ENCODE measurements at regions not wholly inside any gene's neighbourhood (a gene's known extent, or its start where the extent isn't known, plus 50 kb on each side); places are given as distances from the start of the nearest gene placed in this dataset.
"Not testable (repeated sequence)": the region's sequence is repeated elsewhere in the genome, so short reads cannot be mapped to it uniquely, and the experiment has no call there.

DNA sequence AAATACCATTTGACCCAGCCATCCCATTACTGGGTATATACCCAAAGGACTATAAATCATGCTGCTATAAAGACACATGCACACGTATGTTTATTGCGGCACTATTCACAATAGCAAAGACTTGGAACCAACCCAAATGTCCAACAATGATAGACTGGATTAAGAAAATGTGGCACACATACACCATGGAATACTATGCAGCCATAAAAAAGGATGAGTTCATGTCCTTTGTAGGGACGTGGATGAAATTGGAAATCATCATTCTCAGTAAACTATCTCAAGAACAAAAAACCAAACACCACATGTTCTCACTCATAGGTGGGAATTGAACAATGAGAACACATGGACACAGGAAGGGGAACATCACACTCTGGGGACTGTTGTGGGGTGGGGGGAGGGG, 142.1 kb upstream of the BEND6 start:
- not testable (repeated sequence) for H3K4me3 Mint-ChIP-seq; H3K27me3 Mint-ChIP-seq; H3K4me1 Mint-ChIP-seq (ENCODE audit: low read depth); H3K9me3 Mint-ChIP-seq (ENCODE audit: low read depth); H3K36me3 Mint-ChIP-seq; H3K27ac Mint-ChIP-seq

DNA sequence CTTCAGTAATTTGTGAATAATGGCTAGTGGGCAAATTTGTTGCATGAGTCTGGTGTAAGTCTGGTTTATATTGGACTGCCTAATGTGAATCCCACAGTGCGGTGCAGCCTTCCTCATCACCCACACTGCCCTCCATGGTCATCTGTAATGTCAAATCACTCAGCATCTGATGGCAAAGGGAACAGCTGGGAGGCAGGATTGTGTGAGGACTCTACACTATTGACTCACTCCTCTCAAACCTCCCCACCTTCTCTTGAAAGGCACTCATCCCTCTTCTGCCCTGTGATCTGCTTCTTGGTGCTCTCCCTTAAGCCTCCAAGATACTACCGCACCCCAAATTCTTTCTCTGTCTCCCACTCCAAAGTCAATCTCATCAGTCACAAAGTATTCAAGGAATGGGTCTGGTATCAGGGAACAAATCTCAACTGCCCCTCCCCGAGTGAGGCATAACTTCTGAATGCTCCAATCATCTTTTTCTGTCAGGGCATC, 146.0 kb upstream of the BEND6 start:
- H3K4me3 Mint-ChIP-seq: no peak overlapping the region
- H3K4me1 Mint-ChIP-seq (ENCODE audit: low read depth): no peaks in the 10 kb centered on the region

DNA sequence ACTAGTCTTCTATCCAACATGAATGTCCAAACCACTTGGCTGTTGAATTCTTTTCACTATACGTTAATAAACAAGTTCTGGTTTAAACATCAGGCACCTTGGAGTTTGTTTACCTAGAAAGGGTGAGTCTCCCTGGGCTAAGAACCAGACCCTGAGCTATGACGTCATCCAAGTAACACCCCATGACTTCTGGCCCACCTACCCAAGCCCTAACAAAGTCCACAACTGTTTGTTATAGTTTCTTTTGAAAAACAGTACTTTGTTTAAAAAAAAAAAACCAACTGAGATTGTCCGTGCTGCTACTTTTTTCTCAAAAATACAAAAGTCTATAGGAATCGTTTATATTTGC, 146.9 kb upstream of the BEND6 start:
- H3K27ac Mint-ChIP-seq: no peak overlapping the region
- no peak overlapping the region for H3K4me3 Mint-ChIP-seq
- no peaks in the 10 kb centered on the region for H3K36me3 Mint-ChIP-seq
- H3K27me3 Mint-ChIP-seq: peaks cover 6% of the 10 kb centered on the region
- H3K4me1 Mint-ChIP-seq (ENCODE audit: low read depth): no peaks in the 10 kb centered on the region
- H3K9me3 Mint-ChIP-seq (ENCODE audit: low read depth): no peaks in the 10 kb centered on the region

More for the DNA sequence above, 146.0 kb upstream of the BEND6 start:
- H3K27ac Mint-ChIP-seq: no peak overlapping the region
- no peaks in the 10 kb centered on the region for H3K9me3 Mint-ChIP-seq (ENCODE audit: low read depth)
- peaks cover 6% of the 10 kb centered on the region for H3K27me3 Mint-ChIP-seq
- no peaks in the 10 kb centered on the region for H3K36me3 Mint-ChIP-seq

DNA sequence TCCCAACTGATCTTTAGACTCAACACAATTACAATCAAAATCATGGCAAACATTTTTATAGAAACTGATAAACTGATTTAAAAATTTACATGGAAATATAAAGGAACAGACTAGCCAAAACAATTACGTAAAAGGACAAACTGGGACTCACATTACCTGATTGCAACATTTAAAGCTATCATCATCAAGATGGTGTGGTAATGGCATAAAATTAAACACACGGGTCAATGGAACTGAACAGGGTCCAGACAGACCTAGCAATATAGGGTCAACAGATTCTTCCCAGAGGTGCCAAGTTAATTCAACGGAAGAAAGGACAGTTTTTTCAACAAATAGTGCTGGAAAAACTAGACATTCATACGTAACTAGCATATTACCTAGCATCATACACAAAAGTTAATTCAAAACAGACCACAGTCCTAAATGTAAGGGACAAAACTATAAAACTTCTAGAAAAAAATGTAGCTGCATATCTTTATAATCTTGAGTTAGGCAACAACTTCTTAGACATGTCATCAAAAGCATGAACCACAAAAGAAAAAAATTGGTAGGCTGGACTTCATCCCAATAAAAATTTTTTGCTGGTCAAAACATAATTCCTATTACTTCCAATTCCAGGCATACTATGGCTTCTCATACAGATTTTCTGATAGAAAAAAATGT, 147.4 kb upstream of the BEND6 start:
- H3K36me3 Mint-ChIP-seq: no peaks in the 10 kb centered on the region
- no peaks in the 10 kb centered on the region for H3K4me1 Mint-ChIP-seq (ENCODE audit: low read depth)
- no peaks in the 10 kb centered on the region for H3K9me3 Mint-ChIP-seq (ENCODE audit: low read depth)
- H3K27ac Mint-ChIP-seq: no peak overlapping the region
- no peak overlapping the region for H3K4me3 Mint-ChIP-seq
- peaks cover 5% of the 10 kb centered on the region for H3K27me3 Mint-ChIP-seq

DNA sequence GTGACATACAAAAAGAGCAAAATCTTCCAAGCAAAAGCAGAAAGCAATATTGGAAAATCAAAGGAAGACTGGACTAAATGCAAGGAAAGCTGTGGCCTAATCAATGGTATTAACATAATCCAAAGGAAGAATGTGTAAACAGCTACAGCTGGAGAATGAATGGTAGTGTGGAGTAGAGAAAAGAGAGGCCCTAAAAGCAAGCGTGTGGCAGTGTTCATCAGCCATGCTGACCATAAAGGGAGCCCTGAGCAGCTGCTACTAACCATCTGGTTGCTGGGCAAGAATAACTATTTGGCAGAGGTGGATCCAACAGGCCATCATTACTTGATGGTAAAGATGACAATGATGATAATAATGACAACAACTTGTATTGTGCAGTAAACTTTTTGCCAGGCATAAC, 148.5 kb upstream of the BEND6 start:
- peaks cover 5% of the 10 kb centered on the region for H3K27me3 Mint-ChIP-seq
- H3K27ac Mint-ChIP-seq: no peak overlapping the region
- H3K36me3 Mint-ChIP-seq: no peaks in the 10 kb centered on the region
- no peak overlapping the region for H3K4me3 Mint-ChIP-seq
- no peaks in the 10 kb centered on the region for H3K9me3 Mint-ChIP-seq (ENCODE audit: low read depth)
- H3K4me1 Mint-ChIP-seq (ENCODE audit: low read depth): no peaks in the 10 kb centered on the region

DNA sequence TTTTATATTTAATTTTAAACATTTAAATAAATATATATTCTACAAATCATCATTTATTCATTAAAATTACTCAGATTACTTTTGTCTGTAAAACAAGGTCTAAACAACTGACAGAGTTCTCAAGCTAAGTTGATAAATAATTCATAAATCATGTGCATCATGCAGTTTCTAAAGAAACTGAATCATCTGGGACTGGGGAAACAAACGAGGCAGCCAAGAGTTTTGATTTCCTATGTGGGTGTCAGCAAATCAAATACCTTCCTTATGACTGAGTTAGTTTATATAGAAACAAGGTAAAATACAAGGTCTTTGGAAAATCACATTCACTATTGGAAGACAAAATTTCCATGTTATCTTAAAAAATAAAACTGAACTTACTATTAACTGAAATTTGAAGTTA, 149.9 kb upstream of the BEND6 start:
- H3K4me1 Mint-ChIP-seq (ENCODE audit: low read depth): no peaks in the 10 kb centered on the region
- peaks cover 2% of the 10 kb centered on the region for H3K27me3 Mint-ChIP-seq
- no peak overlapping the region for H3K27ac Mint-ChIP-seq
- H3K36me3 Mint-ChIP-seq: no peaks in the 10 kb centered on the region
- H3K9me3 Mint-ChIP-seq (ENCODE audit: low read depth): no peaks in the 10 kb centered on the region
- no peak overlapping the region for H3K4me3 Mint-ChIP-seq

DNA sequence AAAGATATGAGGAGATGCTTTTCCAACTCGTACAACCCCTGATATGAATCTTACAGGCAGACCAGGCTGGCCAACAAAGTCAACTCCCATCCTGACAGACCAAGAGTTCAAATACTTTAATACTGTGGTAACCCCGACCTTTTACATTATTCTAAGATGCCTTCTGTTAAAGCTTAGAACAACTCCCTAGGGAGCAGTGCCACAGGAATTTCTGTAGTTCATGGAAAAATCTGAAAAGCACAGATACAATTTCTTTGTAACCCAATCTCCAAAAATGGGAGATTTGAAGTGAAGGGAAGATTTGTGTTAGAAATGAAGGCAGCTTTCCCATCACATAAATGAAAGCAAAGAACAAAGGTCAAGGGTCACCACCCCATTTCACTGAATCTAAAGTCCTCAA, 151.3 kb upstream of the BEND6 start:
- H3K27ac Mint-ChIP-seq: no peak overlapping the region
- no peaks in the 10 kb centered on the region for H3K4me1 Mint-ChIP-seq (ENCODE audit: low read depth)
- no peak overlapping the region for H3K4me3 Mint-ChIP-seq
- peaks cover 2% of the 10 kb centered on the region for H3K27me3 Mint-ChIP-seq
- H3K9me3 Mint-ChIP-seq (ENCODE audit: low read depth): no peaks in the 10 kb centered on the region
- no peaks in the 10 kb centered on the region for H3K36me3 Mint-ChIP-seq

DNA sequence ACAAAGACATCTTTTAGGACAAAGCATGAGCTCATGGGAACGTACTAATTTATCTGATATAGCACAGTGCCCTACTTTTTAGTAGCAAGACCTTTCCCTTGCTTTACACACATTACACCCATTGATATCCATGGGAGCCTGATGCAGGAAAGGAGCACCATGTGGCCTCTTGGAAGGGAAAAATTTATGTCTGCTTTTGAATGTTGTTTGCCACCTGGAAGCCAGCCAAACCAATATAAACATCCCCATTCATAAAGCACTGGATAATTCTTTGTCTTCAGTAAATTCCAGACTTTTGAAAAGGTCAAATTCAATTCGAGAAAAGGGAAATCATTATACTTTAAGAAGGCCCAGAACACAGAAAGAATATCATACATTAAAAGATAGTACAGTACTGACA, 152.3 kb upstream of the BEND6 start:
- peaks cover 2% of the 10 kb centered on the region for H3K27me3 Mint-ChIP-seq
- no peak overlapping the region for H3K27ac Mint-ChIP-seq
- H3K4me3 Mint-ChIP-seq: no peak overlapping the region
- no peaks in the 10 kb centered on the region for H3K36me3 Mint-ChIP-seq
- no peaks in the 10 kb centered on the region for H3K4me1 Mint-ChIP-seq (ENCODE audit: low read depth)
- H3K9me3 Mint-ChIP-seq (ENCODE audit: low read depth): no peaks in the 10 kb centered on the region

DNA sequence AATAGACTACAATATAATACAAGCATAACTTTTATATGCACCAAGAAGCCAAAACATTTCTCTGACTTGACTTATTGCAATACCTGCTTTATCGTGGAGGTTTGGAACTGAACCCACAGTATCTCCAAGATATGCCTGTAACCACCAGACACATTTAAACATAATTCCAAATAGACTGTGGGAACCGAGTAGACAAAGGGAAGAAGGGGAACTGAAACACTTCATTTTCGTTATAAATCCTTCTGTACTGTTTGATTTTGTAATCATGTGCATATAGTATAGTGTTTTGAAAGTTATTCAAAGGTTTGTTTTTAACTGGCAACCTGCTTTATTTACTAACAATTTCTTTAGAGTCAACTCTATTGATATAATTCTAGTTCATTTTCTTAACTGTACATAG, 154.9 kb upstream of the BEND6 start:
- Mint-ChIP-seq H3K4me3 (no peak overlapping the region), H3K9me3 (ENCODE audit: low read depth) (no peaks in the 10 kb centered on the region), H3K4me1 (ENCODE audit: low read depth) (no peaks in the 10 kb centered on the region), H3K27ac (no peak overlapping the region), H3K36me3 (no peaks in the 10 kb centered on the region), H3K27me3 (no peaks in the 10 kb centered on the region)

DNA sequence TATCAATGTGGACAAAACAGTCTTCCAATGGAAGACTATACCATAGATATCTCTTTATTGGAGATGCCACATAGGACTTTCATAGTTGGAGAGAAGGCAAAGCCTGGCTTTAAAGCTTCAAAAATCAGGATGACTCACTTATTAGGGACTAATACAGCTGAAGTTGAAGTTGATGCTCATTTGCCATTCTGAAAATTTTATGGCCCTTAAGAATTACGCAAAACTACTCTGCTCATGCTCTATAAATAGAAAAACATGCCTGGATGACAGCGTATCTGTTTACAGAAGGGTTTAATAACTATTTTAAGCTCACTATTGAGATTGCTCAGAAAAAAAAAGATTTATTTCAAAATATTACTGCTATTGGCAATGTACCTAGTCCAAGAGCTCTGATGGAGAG, 155.5 kb upstream of the DST start:
- no peaks in the 10 kb centered on the region for H3K4me1 Mint-ChIP-seq (ENCODE audit: low read depth)
- no peak overlapping the region for H3K27ac Mint-ChIP-seq
- no peaks in the 10 kb centered on the region for H3K36me3 Mint-ChIP-seq
- H3K27me3 Mint-ChIP-seq: no peaks in the 10 kb centered on the region
- no peak overlapping the region for H3K4me3 Mint-ChIP-seq
- no peaks in the 10 kb centered on the region for H3K9me3 Mint-ChIP-seq (ENCODE audit: low read depth)

DNA sequence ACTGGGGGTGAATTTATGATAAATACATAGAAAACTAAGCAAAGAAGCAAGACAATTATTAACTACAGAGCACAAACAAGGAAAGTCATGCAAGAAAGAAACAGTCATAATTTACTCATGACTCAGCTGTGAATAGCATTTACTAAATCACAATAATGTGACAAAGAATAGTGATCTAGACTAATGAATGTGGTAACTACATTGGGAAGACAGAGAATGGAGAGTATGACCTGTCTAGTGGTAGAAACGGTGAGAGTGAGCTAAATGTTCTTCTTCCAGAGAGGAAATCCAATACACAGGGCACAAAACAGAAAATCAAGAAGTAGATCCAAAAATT, 153.5 kb upstream of the DST start:
- Mint-ChIP-seq H3K4me3 (no peak overlapping the region), H3K36me3 (no peaks in the 10 kb centered on the region), H3K27me3 (peaks cover 3% of the 10 kb centered on the region), H3K27ac (no peak overlapping the region), H3K4me1 (ENCODE audit: low read depth) (no peaks in the 10 kb centered on the region), H3K9me3 (ENCODE audit: low read depth) (no peaks in the 10 kb centered on the region)

DNA sequence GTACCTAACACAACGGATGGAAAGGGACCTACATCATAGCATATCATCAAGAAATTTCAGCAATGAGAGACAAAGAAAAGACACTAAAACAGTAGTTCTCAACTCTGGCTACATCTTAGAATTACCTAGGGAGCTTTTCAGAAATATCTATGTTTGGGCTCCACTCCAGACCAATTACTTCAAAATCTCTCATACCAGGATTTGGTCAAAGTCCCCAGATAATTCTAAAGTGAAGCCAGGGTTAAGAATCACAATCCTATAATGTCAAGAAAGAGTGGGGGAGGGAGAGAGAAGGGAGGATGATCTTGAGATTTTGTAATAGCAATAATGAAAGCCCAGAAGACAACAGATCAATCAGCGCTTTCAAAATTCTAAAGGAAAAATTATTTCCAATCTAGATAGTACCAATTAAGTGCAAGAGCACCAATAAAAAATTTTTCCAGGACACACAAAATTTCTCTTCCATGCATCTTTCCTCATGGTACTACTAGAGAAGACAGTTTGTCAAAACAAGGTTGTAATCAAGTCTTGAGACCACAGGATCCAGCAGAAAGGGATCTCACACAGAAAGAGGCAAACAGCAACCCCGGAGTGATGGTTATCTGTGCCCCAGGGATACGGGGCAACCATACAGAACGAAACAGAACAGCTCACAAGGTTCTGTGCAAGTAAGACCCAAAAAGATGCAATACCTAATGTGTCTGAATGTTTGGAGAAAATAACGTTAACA, 152.9 kb upstream of the DST start:
- H3K4me1 Mint-ChIP-seq (ENCODE audit: low read depth): no peaks in the 10 kb centered on the region
- no peaks in the 10 kb centered on the region for H3K9me3 Mint-ChIP-seq (ENCODE audit: low read depth)
- no peak overlapping the region for H3K27ac Mint-ChIP-seq
- peaks cover 5% of the 10 kb centered on the region for H3K27me3 Mint-ChIP-seq
- H3K4me3 Mint-ChIP-seq: no peak overlapping the region
- no peaks in the 10 kb centered on the region for H3K36me3 Mint-ChIP-seq

DNA sequence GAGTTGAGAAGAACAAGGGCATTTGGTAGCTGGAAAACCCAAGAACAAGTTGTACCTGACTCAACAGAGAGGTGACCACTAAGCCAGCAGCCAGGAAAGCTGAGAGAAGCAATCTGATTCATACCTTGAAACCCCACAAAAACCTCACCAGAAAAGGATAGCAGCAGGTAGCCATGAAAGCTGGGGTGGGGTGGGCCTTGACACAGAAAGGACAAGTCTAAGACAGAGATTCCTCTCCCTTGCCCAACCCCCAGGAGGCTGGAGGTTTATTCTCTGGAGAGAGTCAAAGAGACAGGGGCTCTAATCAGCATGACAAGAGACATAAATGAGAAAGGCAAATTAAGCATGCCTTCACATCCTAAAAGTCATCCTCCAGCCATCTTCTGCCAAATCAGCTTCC, 151.7 kb upstream of the DST start:
- Mint-ChIP-seq H3K36me3 (no peaks in the 10 kb centered on the region), H3K27me3 (peaks cover 6% of the 10 kb centered on the region), H3K4me1 (ENCODE audit: low read depth) (no peaks in the 10 kb centered on the region), H3K9me3 (ENCODE audit: low read depth) (no peaks in the 10 kb centered on the region), H3K4me3 (no peak overlapping the region), H3K27ac (no peak overlapping the region)

DNA sequence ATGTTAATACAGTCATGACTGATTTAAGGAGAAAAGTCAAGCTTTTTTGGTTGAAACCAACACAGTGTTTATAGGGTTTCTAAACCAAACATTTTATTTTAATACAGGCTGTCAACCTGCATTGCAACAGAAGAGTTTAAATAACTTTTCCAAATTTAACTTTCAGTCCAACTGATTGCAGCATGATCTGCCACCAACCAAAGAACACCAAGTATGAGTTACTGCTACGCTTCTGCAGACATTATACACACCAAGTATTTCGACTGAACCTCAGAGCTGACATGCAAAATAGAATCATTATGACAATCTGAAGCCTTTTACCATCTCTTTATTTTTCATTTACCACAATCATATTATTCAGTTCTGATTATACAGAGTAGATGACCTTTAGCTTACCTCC, 151.2 kb upstream of the DST start:
- H3K9me3 Mint-ChIP-seq (ENCODE audit: low read depth): no peaks in the 10 kb centered on the region
- no peak overlapping the region for H3K4me3 Mint-ChIP-seq
- H3K27ac Mint-ChIP-seq: no peak overlapping the region
- H3K27me3 Mint-ChIP-seq: peaks cover 6% of the 10 kb centered on the region
- no peaks in the 10 kb centered on the region for H3K36me3 Mint-ChIP-seq
- no peaks in the 10 kb centered on the region for H3K4me1 Mint-ChIP-seq (ENCODE audit: low read depth)

DNA sequence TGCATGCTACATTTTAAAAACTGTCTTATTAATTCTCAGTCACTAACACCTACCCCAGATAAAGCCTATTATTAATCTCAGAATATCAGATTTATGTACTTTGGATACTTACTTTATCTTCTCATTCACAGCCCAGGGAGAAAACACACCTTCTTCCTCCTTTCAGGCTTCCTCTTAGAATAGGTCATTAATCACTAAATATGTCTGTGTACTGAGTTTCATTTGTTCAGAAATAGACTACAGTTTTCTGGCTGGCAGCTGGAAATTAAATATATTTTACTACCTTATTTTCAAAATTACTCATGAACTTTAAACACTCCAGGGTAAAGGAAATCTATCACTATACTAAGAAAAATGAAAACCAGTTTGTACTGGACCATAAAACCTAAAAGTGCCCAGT, 147.7 kb upstream of the DST start:
- Mint-ChIP-seq H3K9me3 (ENCODE audit: low read depth) (no peaks in the 10 kb centered on the region), H3K4me1 (ENCODE audit: low read depth) (no peaks in the 10 kb centered on the region), H3K36me3 (no peaks in the 10 kb centered on the region)

DNA sequence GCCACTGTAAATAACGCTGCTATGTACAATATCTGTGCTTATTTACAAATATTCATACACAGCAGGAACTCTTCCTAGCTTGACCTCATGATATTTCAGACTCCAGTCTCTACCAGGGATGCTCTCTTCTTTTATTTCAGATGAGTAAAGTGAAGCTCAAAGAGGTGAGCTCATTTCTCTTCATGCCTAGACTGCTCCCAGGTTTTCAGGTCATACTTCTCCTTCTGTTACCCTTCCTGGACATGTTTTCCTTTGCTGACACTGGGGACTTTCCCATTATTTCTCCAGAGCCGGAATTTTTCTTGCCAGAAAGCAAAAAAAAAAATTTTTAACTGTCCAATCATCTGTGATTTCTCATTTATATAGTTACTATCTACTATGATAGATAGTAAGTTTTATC, 147.2 kb upstream of the DST start:
- no peaks in the 10 kb centered on the region for H3K9me3 Mint-ChIP-seq (ENCODE audit: low read depth)
- peaks cover 9% of the 10 kb centered on the region for H3K27me3 Mint-ChIP-seq
- no peak overlapping the region for H3K27ac Mint-ChIP-seq
- H3K4me1 Mint-ChIP-seq (ENCODE audit: low read depth): no peaks in the 10 kb centered on the region
- no peak overlapping the region for H3K4me3 Mint-ChIP-seq
- H3K36me3 Mint-ChIP-seq: no peaks in the 10 kb centered on the region

More for the DNA sequence above, 147.7 kb upstream of the DST start:
- Mint-ChIP-seq H3K27me3 (peaks cover 9% of the 10 kb centered on the region), H3K4me3 (no peak overlapping the region), H3K27ac (no peak overlapping the region)
